HCT116 (cell line): ENCODE measurements at regions not wholly inside any gene's neighbourhood (a gene's known extent, or its start where the extent isn't known, plus 50 kb on each side); places are given as distances from the start of the nearest gene placed in this dataset.

ENCODE experiments used
- ATAC-seq: fragments of 200-7000 bp; cut with Tn5 transposase; 2 replicates; pipeline ENCODE4 v1.9.1; 2020; ENCODE audit warnings: mild to moderate bottlenecking, moderate library complexity
- BruUV-seq: library from RNA; stranded (reverse); fragments of 400-500 nt; replicated peaks from 2 replicates; lab custom pipeline; 2021; lab: Mats Ljungman, UMichigan
- CTCF ChIA-PET: fragments of 300-600 bp; sonication (Branson Sonifier 250); formaldehyde crosslinking; loops from one replicate; lab custom pipeline; 2021; ENCODE audit warnings: antibody characterized with exemption; lab: Charles Lee
- POLR2A ChIA-PET: fragments of 300-600, 350-600 bp; sonication (Branson Sonifier 250); formaldehyde crosslinking; loops from one replicate; lab custom pipeline; 2021; ENCODE audit warnings: antibody characterized with exemption; lab: Charles Lee
- RAD21 ChIA-PET, 2 experiments: fragments of 300-600 bp; sonication (Branson Sonifier 250); formaldehyde crosslinking; loops; one replicate each; lab custom pipeline; 2023; ENCODE audit warnings: low total read pairs in 2 of 2; ENCODE audit not compliant: uncharacterized antibody in 2 of 2, unreplicated experiment in 2 of 2, low non-redundant PET in 1 of 2; lab: Charles Lee
- DNase-seq: peaks from one replicate; pipeline ENCODE4 v3.0.0-alpha.2; 2010; ENCODE audit warnings: low read depth, low spot score
- H2AFZ ChIP-seq: fragments of 200-600 bp; shearing (Covaris generic), sonication (generic); 2 replicates; pipeline ENCODE4 v1.6.1; 2017; ENCODE audit warnings: low read depth, mixed run types, mixed read lengths, antibody characterized with exemption, low read length; ENCODE audit not compliant: poor library complexity, severe bottlenecking
- H3K27ac ChIP-seq: 2 replicates; pipeline ENCODE4 v1.5.1; 2012; ENCODE audit warnings: low read depth, low read length
- H3K27me3 ChIP-seq: fragments of 200-600 bp; sonication (generic); 2 replicates; pipeline ENCODE4 v1.6.1; 2016; ENCODE audit warnings: mixed run types, low read length, mixed read lengths; ENCODE audit not compliant: insufficient read depth
- H3K36me3 ChIP-seq, 2 experiments: fragments of 200-500 bp in 1 of 2; fragments of 200-600 bp in 1 of 2; sonication (Bioruptor generic) in 1 of 2; sonication (generic) in 1 of 2; 2 replicates each; pipeline versions ENCODE4 v1.5.1 to v1.6.1; 2014 to 2016; ENCODE audit warnings: low read length in 2 of 2, inconsistent platforms in 1 of 2, mixed read lengths in 1 of 2, mixed run types in 1 of 2; ENCODE audit not compliant: insufficient read depth in 2 of 2, control insufficient read depth in 1 of 2
- H3K4me1 ChIP-seq, 2 experiments: fragments of 200-600 bp in 1 of 2; sonication (generic) in 1 of 2; 2 replicates each; pipeline versions ENCODE4 v1.5.1 to v1.6.1; 2012 to 2017; ENCODE audit warnings: low read length in 2 of 2, inconsistent platforms in 1 of 2, mild to moderate bottlenecking in 1 of 2, mixed read lengths in 1 of 2, mixed run types in 1 of 2, moderate library complexity in 1 of 2; ENCODE audit not compliant: insufficient read depth in 2 of 2, control insufficient read depth in 1 of 2
- H3K4me2 ChIP-seq: fragments of 200-600 bp; sonication (generic); 2 replicates; pipeline ENCODE4 v1.6.1; 2017; ENCODE audit warnings: mixed run types, low read length, mixed read lengths
- H3K4me3 ChIP-seq, 2 experiments: fragments of 200-600 bp in 1 of 2; sonication (generic) in 1 of 2; replicated peaks in 1 of 2; 2 replicates each; pipeline ENCODE4 v1.5.1; 2011 to 2016; ENCODE audit warnings: low read length in 2 of 2, control low read depth in 1 of 2, low read depth in 1 of 2, mild to moderate bottlenecking in 1 of 2, mixed read lengths in 1 of 2, mixed run types in 1 of 2
- H3K79me2 ChIP-seq: fragments of 200-600 bp; sonication (generic); 2 replicates; pipeline ENCODE4 v1.6.1; 2017; ENCODE audit warnings: mild to moderate bottlenecking, mixed run types, low read length, moderate library complexity, mixed read lengths; ENCODE audit not compliant: insufficient read depth
- H3K9ac ChIP-seq: fragments of 200-600 bp; sonication (generic); 2 replicates; pipeline ENCODE4 v1.6.1; 2016; ENCODE audit warnings: low read length, mixed read lengths
- H3K9me2 ChIP-seq: fragments of 200-600 bp; sonication (generic), shearing (Covaris generic); 2 replicates; pipeline ENCODE4 v1.6.1; 2017; ENCODE audit warnings: mixed run types, mild to moderate bottlenecking, moderate library complexity; ENCODE audit not compliant: insufficient read depth
- H3K9me3 ChIP-seq, 2 experiments: fragments of 200-500 bp in 1 of 2; fragments of 200-600 bp in 1 of 2; sonication (Bioruptor generic) in 1 of 2; sonication (generic) in 1 of 2; 2 replicates each; pipeline ENCODE4 v1.6.1; 2014 to 2017; ENCODE audit warnings: low read length in 2 of 2, mixed read lengths in 2 of 2, inconsistent platforms in 1 of 2, low read depth in 1 of 2, mild to moderate bottlenecking in 1 of 2, mixed run types in 1 of 2, moderate library complexity in 1 of 2; ENCODE audit not compliant: control insufficient read depth in 1 of 2, insufficient read depth in 1 of 2
- H4K20me1 ChIP-seq: fragments of 200-600 bp; sonication (generic), shearing (Covaris generic); 2 replicates; pipeline ENCODE4 v1.6.1; 2017; ENCODE audit warnings: mixed run types, mild to moderate bottlenecking, moderate library complexity; ENCODE audit not compliant: insufficient read depth
- CBX3 ChIP-seq: IDR thresholded peaks from 2 replicates; pipeline ENCODE4 v1.6.1; 2012; ENCODE audit warnings: low read depth
- EGR1 ChIP-seq: IDR thresholded peaks from 2 replicates; pipeline ENCODE4 v1.6.1; 2012; ENCODE audit warnings: low read depth
- ELF1 ChIP-seq: IDR thresholded peaks from 2 replicates; pipeline ENCODE4 v1.6.1; 2012; ENCODE audit warnings: low read depth, borderline replicate concordance
- EZH2phosphoT487 ChIP-seq: fragments of 200-600 bp; IDR thresholded peaks from 2 replicates; pipeline ENCODE4 v1.6.1; 2018; ENCODE audit warnings: antibody characterized with exemption, borderline replicate concordance
- FOSL1 ChIP-seq: IDR thresholded peaks from 2 replicates; pipeline ENCODE4 v1.6.1; 2012; ENCODE audit warnings: low read depth
- JUND ChIP-seq: IDR thresholded peaks from 2 replicates; pipeline ENCODE4 v1.6.1; 2012
- POLR2A ChIP-seq: IDR thresholded peaks from 2 replicates; pipeline ENCODE4 v1.7.0; 2011; ENCODE audit warnings: borderline replicate concordance; ENCODE audit not compliant: insufficient read depth, insufficient read length; ENCODE audit errors: extremely low read depth
- RAD21 ChIP-seq: IDR thresholded peaks from 2 replicates; pipeline ENCODE4 v1.6.1; 2012; ENCODE audit warnings: low read depth, mild to moderate bottlenecking
- SIN3A ChIP-seq: IDR thresholded peaks from 2 replicates; pipeline ENCODE4 v1.6.1; 2012; ENCODE audit warnings: low read depth
- SP1 ChIP-seq: IDR thresholded peaks from 2 replicates; pipeline ENCODE4 v1.6.1; 2012; ENCODE audit warnings: low read depth
- SRF ChIP-seq: IDR thresholded peaks from 2 replicates; pipeline ENCODE4 v1.6.1; 2012; ENCODE audit warnings: low read depth
- YY1 ChIP-seq: IDR thresholded peaks from 2 replicates; pipeline ENCODE4 v1.6.1; 2011; ENCODE audit warnings: low read length, low read depth, moderate library complexity, mild to moderate bottlenecking; ENCODE audit not compliant: insufficient replicate concordance; ENCODE audit errors: extremely low read depth
- ZNF274 ChIP-seq: fragments of 200-500 bp; sonication (Bioruptor generic); IDR thresholded peaks from 2 replicates; pipeline ENCODE4 v1.6.1; 2014; ENCODE audit warnings: mild to moderate bottlenecking, low read depth, low read length, inconsistent platforms
- intact Hi-C: fragments of 100-400 bp; cut with micrococcal nuclease; formaldehyde crosslinking; loops from 2 replicates; pipeline ENCODE4 v1.10.0; 2022
- TF ChIP-seq, protein P1 (sequence below): IDR thresholded peaks from 2 replicates; pipeline ENCODE4 v1.6.1; 2011; ENCODE audit warnings: mild to moderate bottlenecking, low read length, moderate library complexity; ENCODE audit not compliant: insufficient replicate concordance; ENCODE audit errors: extremely low read depth
- TF ChIP-seq, protein P2 (sequence below): IDR thresholded peaks from 2 replicates; pipeline ENCODE4 v1.6.1; 2012
- TF ChIP-seq, protein P3 (sequence below): IDR thresholded peaks from 2 replicates; pipeline ENCODE4 v1.6.1; 2012; ENCODE audit warnings: low read depth
- TF ChIP-seq, protein P4 (sequence below): IDR thresholded peaks from 2 replicates; pipeline ENCODE4 v1.6.1; 2012
- TF ChIP-seq, protein P5 (sequence below), 3 experiments: fragments of 200-600 bp in 1 of 3; sonication (generic) in 1 of 3; IDR thresholded peaks in 2 of 3; conservative IDR thresholded peaks in 1 of 3; 2 replicates each; pipeline ENCODE4 v1.5.1; 2012 to 2017; ENCODE audit warnings: low read depth in 2 of 3, low read length in 2 of 3, antibody characterized with exemption in 1 of 3, borderline replicate concordance in 1 of 3, control low read depth in 1 of 3, mild to moderate bottlenecking in 1 of 3, mixed read lengths in 1 of 3, mixed run types in 1 of 3, moderate library complexity in 1 of 3; ENCODE audit not compliant: insufficient read depth in 1 of 3

DNA sequence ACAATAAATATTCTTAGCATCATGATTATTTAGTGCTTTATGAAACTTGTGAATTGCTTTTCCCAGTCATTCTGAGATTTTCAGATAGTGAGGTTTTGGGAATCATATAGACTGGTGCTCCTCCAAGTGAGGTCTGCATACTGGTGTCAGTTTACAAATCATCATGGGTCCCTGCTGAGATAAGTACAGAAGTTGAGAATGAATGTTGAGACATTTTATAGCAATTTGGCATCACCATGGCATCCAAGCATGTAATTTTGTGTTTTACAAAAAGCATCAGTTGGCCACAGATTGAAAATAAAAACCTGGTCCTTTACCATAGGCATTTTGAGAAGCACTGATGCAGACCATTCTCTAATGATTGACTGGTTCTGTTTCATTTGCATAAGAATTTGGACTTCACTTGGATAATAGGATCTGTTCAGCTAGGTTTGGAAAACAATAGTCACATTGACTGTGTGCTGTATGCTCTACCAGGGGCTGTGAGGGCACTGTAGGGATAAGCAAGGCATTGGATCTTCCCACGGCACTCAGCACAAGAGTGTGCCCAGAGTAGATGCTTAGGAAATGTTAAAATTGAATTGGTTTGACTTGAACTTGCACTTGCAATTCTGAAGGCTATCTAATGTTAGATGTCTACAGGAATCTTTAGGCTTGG is 79.0 kb upstream of the JUN start:
- no peak for ATAC-seq
- TF ChIP-seq EGR1: no peak
- TF ChIP-seq, protein P1, sequence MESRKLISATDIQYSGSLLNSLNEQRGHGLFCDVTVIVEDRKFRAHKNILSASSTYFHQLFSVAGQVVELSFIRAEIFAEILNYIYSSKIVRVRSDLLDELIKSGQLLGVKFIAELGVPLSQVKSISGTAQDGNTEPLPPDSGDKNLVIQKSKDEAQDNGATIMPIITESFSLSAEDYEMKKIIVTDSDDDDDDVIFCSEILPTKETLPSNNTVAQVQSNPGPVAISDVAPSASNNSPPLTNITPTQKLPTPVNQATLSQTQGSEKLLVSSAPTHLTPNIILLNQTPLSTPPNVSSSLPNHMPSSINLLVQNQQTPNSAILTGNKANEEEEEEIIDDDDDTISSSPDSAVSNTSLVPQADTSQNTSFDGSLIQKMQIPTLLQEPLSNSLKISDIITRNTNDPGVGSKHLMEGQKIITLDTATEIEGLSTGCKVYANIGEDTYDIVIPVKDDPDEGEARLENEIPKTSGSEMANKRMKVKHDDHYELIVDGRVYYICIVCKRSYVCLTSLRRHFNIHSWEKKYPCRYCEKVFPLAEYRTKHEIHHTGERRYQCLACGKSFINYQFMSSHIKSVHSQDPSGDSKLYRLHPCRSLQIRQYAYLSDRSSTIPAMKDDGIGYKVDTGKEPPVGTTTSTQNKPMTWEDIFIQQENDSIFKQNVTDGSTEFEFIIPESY: no peak
- TF ChIP-seq, protein P2, sequence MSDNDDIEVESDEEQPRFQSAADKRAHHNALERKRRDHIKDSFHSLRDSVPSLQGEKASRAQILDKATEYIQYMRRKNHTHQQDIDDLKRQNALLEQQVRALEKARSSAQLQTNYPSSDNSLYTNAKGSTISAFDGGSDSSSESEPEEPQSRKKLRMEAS: no peak
- no peak for TF ChIP-seq JUND
- TF ChIP-seq, protein P3, sequence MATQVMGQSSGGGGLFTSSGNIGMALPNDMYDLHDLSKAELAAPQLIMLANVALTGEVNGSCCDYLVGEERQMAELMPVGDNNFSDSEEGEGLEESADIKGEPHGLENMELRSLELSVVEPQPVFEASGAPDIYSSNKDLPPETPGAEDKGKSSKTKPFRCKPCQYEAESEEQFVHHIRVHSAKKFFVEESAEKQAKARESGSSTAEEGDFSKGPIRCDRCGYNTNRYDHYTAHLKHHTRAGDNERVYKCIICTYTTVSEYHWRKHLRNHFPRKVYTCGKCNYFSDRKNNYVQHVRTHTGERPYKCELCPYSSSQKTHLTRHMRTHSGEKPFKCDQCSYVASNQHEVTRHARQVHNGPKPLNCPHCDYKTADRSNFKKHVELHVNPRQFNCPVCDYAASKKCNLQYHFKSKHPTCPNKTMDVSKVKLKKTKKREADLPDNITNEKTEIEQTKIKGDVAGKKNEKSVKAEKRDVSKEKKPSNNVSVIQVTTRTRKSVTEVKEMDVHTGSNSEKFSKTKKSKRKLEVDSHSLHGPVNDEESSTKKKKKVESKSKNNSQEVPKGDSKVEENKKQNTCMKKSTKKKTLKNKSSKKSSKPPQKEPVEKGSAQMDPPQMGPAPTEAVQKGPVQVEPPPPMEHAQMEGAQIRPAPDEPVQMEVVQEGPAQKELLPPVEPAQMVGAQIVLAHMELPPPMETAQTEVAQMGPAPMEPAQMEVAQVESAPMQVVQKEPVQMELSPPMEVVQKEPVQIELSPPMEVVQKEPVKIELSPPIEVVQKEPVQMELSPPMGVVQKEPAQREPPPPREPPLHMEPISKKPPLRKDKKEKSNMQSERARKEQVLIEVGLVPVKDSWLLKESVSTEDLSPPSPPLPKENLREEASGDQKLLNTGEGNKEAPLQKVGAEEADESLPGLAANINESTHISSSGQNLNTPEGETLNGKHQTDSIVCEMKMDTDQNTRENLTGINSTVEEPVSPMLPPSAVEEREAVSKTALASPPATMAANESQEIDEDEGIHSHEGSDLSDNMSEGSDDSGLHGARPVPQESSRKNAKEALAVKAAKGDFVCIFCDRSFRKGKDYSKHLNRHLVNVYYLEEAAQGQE: no peak
- TF ChIP-seq YY1: no peak
- no peak for TF ChIP-seq POLR2A
- no peak for TF ChIP-seq FOSL1
- TF ChIP-seq, protein P4, sequence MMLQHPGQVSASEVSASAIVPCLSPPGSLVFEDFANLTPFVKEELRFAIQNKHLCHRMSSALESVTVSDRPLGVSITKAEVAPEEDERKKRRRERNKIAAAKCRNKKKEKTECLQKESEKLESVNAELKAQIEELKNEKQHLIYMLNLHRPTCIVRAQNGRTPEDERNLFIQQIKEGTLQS: no peak
- TF ChIP-seq SP1: no peak
- TF ChIP-seq SRF: no peak
- TF ChIP-seq, protein P5, sequence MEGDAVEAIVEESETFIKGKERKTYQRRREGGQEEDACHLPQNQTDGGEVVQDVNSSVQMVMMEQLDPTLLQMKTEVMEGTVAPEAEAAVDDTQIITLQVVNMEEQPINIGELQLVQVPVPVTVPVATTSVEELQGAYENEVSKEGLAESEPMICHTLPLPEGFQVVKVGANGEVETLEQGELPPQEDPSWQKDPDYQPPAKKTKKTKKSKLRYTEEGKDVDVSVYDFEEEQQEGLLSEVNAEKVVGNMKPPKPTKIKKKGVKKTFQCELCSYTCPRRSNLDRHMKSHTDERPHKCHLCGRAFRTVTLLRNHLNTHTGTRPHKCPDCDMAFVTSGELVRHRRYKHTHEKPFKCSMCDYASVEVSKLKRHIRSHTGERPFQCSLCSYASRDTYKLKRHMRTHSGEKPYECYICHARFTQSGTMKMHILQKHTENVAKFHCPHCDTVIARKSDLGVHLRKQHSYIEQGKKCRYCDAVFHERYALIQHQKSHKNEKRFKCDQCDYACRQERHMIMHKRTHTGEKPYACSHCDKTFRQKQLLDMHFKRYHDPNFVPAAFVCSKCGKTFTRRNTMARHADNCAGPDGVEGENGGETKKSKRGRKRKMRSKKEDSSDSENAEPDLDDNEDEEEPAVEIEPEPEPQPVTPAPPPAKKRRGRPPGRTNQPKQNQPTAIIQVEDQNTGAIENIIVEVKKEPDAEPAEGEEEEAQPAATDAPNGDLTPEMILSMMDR (IDR thresholded peaks at IDR 0.05 in 2 of 3, conservative IDR thresholded peaks at IDR 0.05 in 1 of 3; ENCODE audit: borderline replicate concordance in 1 of 3, insufficient read depth in 1 of 3, low read depth in 2 of 3, low read length in 2 of 3): no peak
- TF ChIP-seq RAD21: no peak
- TF ChIP-seq CBX3: no peak
- TF ChIP-seq SIN3A: no peak
- no peak for TF ChIP-seq EZH2phosphoT487
- no peak for TF ChIP-seq ZNF274
- TF ChIP-seq ELF1: no peak

More for the DNA sequence above, 79.0 kb upstream of the JUN start:
- ChIA-PET CTCF (no interaction called here), RAD21 (no interaction called here), POLR2A (no interaction called here)
- H4K20me1 ChIP-seq: no peaks in the 10 kb centered on the region
- no peaks in the 10 kb centered on the region for H3K79me2 ChIP-seq
- H3K9ac ChIP-seq: no peak overlapping the region
- no peaks in the 10 kb centered on the region for H3K4me1 ChIP-seq
- no peaks in the 10 kb centered on the region for H3K9me3 ChIP-seq
- no TSS peak for BruUV-seq
- H3K4me2 ChIP-seq: no peak overlapping the region
- H3K9me2 ChIP-seq: no peaks in the 10 kb centered on the region
- no peak overlapping the region for H3K27ac ChIP-seq
- no peak for DNase-seq
- H3K4me3 ChIP-seq: no peak overlapping the region
- intact Hi-C loops: no loop called here
- no peaks in the 10 kb centered on the region for H3K36me3 ChIP-seq
- H3K27me3 ChIP-seq: no peaks in the 10 kb centered on the region
- no peak overlapping the region for H2AFZ ChIP-seq
